SKM-1 (cell line): ENCODE measurements at regions not wholly inside any gene's neighbourhood (a gene's known extent, or its start where the extent isn't known, plus 50 kb on each side); places are given as distances from the start of the nearest gene placed in this dataset.

Experiments
- DNase-seq: peaks from one replicate; lab custom pipeline; 2025; ENCODE audit not compliant: unreplicated experiment; lab: John Stamatoyannopoulos, UW

DNA sequence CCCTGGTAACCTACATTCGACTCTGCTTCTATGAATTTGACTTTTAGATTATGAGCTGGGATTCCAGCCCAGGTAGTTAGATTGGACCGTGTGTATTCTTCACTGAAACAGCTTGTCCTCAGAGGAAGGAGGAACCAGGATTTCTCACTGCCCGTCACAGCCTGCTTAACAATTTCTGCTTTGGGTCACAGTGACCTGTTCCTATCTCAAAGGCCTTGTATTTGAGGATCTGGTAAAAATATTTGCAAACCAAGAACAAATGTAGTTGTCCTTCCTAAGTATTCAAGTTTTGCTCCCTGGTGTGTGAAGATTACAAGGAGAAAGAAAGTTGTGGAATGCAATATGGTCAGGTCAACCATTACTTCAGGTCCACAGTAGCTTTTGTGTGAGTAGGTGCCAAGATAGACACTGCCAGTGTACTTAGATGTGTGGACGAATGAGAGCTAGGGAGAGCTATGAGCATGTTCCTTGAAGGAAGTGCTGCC lies 55.1 kb downstream of the KIF4B start:
- no peak for DNase-seq

DNA sequence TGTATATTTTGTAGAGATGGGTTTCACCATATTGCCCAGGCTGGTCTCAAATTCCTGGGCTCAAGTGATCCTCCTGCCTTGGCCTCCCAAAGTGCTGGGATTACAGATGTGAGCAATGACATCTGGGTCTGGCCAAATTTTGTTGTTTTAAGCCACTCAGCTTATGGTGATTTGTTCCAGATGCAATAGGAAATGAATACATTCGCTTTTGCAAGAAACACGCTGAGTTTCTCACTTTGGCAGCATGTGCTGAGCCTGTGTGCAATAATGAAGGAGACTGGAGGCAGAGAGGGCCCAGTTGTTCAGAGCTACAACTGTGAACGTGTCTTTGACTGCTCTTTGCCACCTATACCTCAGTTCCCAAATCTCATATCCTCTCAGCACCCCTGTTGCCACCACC lies 56.4 kb downstream of the KIF4B start:
- DNase-seq: no peak

DNA sequence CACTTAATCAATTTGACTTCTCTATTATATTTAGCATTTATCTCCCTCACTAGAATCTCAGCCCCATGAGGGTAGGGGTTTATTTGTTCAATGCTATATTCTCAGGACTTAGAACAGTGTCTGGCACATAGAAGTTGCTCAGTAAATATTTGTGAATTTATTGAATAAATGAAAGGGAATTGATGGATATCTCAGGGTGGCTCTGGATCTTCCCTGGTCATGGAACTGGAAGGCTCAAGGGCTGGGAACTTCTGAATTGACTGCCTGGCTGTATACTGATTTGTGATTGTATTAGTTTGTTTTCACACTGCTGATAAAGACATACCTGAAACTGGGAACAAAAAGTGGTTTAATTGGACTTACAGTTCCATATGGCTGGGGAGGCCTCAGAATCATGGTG lies 57.2 kb downstream of the KIF4B start:
- no peak for DNase-seq

DNA sequence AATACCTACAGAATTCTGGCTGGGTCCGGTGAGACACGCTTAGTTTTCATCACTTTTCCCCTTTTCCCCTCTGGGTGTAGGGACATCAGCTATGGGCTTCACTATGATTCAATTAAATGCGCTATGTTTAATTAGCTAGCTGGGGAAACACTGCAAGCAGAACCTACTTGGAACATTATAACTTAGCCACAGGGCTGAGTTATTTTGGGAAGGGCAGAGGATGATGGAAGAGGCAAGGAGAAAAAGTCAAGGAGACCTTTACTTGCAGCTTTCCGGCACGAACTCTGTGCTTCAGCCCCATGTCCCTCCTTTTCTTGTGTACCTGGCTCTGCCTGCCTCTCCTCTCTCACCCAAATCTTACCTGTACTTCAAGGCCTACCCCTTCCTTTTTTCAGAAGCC lies 62.8 kb downstream of the KIF4B start:
- no peak for DNase-seq

DNA sequence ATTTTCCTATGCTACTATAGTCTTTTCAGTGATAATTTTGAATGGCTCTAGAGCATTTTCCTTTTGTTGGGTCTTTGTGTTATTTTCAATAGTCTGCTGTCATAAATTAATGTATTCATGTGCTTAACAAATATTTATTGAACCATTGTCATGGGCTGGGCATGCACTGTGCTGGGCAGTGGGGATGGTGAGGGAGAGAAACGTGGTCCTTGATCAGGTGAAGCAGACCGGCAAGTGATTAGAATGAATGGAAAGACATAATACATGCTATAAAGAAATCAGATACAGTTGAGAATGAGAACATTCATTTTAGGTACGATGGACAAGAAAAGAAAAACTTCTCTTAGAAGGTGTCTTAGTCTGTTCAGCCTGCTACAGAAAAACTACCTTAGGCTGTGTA lies 66.1 kb downstream of the KIF4B start:
- DNase-seq: no peak

DNA sequence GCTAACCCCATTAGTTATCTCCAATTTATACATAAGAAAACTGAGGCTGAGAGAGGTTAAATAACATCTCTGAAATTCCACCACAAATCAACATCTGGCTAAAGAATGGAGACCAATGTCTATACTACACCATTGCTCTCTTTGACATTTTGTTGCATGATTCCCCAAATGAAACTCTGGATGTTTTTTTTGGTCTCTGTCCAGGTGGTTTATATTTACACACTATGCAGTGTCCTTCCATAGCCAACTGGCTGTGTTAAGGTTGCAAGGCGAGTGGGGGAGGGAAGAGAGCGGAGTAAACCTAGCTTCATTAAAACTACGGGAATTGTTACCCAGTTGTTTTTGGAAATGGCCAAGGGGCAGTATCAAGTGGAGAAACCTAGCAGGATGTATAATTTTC lies 67.2 kb downstream of the KIF4B start:
- DNase-seq: no peak

DNA sequence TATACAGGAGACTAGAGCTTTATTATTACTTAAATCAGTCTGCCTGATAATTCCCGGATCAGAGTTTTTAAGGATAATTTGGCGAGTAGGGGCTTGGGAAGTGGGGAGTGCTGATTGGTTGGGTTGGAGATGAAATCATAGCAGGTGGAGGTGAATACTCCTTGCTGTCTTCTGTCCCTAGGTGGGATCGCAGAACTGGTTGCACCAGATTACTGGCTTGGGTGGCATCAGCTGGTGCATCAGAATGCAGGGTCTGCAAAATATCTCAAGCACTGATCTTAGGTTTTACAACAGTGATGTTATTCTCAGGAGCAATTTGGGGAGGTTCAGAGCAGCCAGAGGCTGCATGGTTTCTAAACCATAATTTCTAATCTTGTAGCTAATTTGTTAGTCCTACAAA lies 68.1 kb downstream of the KIF4B start:
- DNase-seq: no peak

DNA sequence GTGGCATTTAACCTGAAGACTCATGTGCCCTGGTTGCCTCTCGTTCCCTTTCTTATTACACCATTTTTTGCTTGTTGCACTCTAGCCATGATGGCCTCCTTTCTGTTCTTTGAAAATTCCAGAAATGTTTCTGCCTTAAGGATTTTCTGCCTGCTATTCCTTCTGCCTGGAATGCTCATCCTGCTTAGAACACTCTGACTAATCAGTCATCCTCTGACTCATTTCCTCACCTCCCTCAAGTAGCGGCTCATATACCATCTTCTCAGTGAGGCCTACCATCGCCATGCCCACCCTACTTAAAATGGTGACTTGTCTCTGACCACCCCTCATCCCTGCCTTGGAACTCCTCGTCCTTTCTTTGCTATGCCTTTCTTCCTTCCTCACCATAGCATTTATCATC lies 68.8 kb downstream of the KIF4B start:
- DNase-seq: no peak

DNA sequence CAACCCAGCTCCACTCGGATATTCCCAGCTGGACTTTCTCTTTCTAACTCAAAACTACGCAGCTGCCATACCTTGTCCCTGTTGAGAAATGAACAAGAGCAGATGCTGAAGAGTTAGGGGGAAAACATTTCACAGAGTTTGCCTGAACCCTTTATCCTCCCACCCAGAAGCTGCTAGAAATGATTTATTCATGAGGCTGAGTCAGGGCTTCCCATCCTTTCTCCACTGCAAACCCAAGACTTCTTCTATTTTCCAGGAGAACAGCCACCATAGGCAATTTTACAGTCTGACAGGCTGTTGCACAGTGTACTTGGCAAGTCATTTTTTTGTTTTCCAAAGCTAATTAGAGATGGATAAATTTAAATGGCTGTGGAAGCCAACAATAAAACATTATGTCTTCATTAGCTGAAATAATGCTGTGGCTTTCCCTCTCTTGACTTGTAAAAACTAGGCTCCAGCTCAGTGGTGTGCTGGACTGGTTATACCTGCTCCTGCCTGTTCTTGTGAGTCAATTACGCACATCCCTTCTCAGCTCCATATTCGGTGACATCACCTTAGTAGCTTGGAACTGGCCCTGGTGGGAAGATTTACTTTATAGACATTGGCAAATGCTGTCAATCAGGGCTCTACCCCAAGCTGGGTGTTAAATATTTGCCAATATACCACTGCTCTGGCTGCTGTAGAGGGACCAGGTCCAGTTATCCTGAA lies 71.9 kb downstream of the KIF4B start:
- DNase-seq: no peak

DNA sequence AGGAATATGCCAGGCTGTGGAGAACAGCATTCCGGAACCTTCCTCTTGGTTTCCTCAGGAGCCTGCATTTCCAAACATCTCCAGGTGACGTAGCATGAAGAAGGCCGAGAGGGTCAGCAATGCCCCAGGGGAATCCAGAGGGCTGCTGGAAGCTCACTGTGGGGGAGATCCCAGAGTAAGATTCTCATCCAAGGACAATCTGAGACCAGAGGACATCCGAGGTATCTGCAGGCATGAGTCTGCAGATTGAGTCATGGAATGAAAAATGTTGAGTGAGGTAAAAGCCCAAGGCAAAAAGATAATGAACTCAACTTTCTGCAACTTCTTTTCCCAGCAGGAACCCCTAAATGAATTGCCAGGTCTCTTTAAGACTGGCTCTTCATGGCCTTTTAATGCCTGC lies 73.5 kb downstream of the KIF4B start:
- DNase-seq: no peak

DNA sequence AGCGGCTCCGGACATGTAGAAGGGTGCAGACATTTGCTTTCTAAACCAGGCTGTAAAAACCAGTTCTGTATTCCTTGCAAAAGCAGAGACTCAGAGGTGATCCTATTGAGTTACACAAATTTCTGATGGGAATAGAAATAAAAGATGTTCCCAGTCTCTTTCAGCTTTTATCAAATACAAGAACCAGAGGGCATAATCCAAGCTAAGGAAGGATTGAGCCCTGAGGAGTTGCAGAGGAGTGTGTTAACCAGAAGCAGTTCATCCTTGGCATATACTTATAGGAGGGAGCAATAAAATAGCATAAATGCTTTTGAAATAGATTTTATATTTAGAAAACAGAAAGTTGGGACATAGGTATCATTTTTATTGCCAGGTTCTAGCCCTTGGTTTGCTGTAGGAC lies 75.3 kb downstream of the KIF4B start:
- no peak for DNase-seq

DNA sequence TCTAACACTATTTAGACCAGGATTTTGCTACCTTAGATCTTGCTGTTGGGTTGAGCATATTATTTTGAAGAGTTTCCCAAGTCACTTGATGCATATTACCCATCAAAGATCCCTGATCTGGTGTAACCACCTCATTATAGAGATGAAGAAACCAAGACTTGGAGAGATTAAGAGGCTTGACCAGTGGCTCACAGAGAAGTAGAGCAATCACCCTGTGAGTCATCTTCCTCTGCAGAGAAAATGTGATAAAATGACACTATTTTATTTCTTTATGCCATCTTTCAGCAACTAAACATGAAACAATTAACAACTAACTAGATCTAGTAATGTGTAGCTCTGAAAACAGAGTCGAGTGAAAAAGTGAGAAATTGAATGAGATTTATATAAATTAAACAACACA lies 76.1 kb downstream of the KIF4B start:
- no peak for DNase-seq

DNA sequence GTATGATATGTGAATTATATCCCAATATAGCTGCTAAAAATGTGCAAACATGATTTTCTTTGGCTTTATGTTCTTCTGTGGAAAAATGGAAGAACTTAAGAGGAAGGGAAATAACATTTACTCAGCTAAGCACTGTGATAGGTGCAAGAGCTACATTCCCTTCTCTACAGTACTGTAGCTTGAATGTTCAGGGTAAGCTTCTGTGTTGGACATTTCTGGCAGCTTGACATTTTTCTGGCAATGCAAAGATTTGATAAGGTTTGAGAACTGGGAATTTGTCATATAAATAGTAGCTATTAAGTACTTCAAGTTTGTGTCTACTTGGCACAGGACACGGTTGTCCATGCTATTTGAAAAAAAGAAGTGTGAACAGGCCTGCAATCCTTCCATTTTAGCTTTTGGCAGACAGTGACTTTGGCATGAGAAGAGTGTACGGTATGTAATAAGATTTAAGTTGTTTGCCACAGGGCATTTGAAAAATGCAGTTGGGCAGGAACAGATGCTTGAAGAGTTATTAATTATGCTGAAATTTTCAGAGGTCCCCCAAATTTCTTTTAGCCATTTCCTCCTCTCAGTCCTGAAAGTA lies 77.6 kb downstream of the KIF4B start:
- no peak for DNase-seq

DNA sequence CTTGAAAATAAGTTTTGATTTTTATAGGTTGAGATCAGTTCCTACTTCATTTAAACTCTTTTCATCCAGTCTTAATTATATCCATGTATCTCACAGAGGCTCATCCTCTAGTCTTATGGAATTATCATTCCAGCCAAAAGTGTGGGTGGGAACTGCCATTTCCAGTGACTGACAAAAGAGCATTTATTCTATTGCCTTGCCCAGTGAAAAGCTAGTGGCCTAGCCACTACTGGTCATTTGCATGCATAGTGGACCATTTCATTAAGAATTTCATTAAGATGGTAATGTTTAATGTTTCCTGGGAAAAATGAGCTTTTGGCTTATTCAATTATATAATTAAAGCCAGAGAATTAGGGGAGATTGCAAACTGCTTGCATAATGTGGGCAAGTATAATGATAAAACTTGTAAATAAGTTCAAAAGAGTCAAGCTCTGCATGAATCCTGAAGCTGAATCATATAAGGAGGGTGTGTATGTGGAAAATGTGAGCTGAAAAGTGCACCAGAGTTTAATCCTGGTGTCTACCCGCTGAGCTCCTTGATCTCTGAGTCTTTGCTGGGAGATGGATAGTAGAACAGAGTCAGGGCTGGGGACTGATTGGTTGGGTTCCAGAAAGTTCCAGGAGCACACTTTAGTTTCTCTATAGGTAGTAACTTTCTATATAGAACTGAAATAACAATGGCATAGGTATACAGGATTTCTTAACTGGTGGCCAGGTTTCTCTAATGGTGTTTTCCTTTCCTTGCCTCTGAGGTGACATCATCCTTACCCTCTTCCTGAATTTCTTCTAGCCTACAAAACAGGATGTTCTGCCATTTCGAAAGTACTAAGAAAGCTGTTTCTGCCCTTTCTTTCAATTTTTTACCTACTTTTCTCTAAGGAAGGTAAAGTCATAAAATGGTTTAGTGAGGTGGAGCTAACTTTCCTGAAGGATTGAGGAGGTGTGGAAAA lies 78.5 kb downstream of the KIF4B start:
- peak; percentile 44 for DNase-seq

DNA sequence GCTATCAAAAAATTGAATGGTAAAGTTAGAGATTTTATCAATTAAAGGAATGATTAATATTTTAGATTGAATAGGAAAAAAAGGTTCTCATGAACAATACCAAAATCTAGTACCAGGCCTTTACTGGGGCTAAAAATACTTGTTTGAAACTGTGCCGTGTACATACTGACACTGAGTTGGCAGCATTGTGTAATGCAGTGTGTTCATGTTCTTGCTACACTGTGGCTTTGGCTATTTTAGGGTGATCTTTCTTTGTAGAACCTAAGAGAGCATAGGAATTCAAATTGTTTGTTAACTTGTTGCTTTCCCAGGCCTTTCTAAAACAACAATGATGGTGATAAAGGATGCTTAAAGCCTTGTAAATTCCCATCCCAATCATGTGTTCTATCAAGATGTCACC lies 80.9 kb downstream of the KIF4B start:
- peak; percentile 30 for DNase-seq

DNA sequence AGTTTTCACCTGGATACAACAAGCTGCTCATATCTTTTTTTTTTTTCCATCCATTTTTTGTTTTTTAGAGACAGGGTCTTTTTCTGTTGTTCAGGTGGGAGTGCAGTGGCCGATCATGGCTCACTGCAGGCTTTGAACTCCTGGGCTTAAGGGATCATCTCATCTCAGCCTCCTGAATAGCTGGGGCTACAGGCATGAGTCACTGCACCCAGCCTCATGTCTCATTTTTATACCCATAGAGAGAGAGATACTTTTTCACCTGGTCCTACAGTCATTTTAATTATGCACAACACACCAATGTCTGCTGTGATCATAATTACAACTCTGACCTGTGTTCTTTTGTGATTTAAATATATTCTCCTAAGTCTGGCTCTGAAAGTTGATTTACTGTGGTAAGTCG lies 84.4 kb downstream of the KIF4B start:
- DNase-seq: no peak

DNA sequence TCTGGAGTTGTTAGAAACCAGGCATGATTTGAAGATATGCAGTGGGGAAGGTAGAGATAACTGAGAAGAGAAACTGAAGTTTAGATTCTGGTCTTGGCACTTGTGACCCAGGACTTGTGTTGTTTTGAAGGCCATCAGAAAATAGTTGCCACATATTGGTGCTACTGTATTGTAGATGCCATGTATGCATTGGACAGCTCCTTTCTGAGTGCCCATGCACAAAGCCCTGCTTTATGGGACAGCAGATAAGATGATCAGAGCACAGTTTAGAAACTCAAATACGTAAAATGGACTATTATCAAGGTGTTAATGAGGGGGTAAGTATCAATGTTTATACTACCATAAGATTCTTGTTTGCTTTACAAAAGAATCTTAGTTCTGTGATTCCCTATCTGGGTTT lies 84.9 kb downstream of the KIF4B start:
- DNase-seq: no peak

DNA sequence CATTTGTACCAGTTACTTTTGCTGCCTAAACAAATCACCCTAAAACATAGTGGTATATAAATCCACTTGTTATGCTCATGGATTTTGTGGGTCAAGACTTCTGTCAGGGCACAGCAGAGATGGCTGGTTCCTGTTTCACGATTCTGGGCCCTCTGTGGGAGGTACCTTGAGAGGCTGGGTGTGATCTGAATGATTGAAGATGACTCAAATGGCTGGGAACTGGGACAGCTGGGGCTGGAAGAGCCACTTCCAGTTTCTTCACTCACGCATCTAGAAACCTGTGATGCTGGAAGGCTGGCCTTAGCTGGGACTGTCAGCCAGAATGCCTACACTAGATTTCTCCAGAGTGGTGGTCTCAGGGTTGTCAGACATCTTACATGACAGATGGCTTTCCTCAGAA lies 88.1 kb downstream of the KIF4B start:
- DNase-seq: no peak

DNA sequence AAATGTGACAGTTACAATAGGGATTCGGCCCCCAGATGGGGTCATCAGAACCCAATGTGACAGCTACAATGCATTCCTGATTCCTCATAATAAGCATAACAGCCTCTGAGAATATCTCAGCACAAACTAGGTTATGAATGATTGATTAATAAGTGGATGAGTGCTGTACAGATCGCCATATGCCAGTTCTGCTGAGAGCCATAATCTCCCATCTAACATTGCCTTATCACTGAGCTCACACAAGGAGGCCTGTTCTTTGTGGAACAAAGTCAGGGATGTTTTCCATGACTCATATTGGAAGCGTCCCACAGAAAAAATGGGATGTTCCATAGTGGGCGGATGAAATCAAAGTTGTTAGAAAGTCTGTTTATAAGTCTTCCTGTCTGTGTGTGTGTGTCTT lies 89.6 kb downstream of the KIF4B start:
- no peak for DNase-seq

DNA sequence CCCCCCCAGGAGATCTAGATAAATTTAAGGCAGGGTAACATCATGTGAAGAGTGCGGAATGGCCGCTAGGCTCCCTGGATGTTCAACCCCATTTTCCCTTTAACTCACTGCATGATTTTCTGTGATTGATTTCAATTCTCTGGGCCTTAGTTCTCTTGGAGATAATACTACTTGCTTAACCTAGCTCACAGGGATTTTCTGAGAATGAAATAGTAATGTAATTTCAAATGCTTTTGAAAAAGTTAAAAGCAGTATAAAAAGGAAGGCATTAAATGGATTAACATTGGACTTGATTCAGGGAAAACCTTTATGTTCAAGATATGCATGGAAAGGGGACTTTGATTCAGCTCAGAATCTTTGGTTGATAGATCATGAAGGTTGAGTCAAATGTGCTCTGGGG lies 90.9 kb downstream of the KIF4B start:
- no peak for DNase-seq

DNA sequence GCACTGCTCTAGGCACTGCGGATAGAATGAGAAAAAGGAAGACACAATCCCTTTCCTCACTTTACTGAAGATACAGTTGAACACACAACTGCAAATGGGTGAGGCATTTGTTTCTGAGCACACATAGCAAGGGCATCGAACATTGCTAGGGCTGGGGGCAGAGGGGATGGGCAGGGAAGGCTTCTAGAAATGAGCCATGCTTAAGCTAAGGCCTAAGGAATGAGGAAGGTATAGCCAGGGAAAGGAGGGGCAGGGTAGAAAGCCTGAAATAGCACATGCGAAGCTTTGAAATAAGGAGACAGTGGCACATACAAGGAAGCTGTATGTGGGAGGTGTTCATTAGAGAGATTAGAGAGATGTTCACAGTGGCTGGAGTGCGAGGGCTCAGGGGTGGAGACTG lies 92.7 kb downstream of the KIF4B start:
- no peak for DNase-seq

DNA sequence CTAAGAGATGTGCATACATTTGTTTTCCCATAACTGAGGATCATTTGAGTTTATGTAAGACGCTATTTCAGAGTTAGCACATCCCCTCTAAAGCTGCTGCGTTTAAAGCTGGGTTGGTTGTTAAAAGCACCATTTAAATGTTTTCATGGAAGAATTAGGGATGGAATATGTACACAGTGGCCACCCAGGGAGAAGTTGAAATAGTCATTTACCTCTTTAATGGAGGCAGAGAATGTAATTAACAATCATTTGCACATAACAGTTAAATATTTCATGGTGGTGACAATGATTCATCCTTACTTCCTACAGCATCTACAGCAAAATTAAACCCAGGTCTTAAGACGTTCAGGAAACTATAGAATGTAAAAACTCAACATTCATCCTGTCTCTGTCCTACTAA lies 100.3 kb downstream of the KIF4B start:
- DNase-seq: no peak
